NCI-H1694 treated with DMSO at 0.1 percent for 48 hours (cell line): ENCODE measurements at regions not wholly inside any gene's neighbourhood (a gene's known extent, or its start where the extent isn't known, plus 50 kb on each side); places are given as distances from the start of the nearest gene placed in this dataset.
A peak's percentile ranks its signal among the peaks of the same experiment; 100 is the strongest.

Source experiments
- DNase-seq: peaks from one replicate; lab custom pipeline; 2025; lab: John Stamatoyannopoulos, UW

GRCh38 chr2:223701761-223702160 is 99.6 kb upstream of the SCG2 start:
- DNase-seq = no peak

GRCh38 chr2:223700221-223700620 is 98.1 kb upstream of the SCG2 start:
- no peak for DNase-seq

GRCh38 chr2:223697892-223698645 is 95.9 kb upstream of the SCG2 start:
- DNase-seq = no peak

- no peak for DNase-seq
Observed at GRCh38 chr2:223697316-223697891, 95.2 kb upstream of the SCG2 start.

GRCh38 chr2:223696719-223697118 is 94.6 kb upstream of the SCG2 start:
- DNase-seq = no peak

- DNase-seq = peak; percentile 51
Observed at GRCh38 chr2:223692191-223692947, 90.2 kb upstream of the SCG2 start.

- DNase-seq = peak; percentile 89
Observed at GRCh38 chr2:223688094-223688835, 86.1 kb upstream of the SCG2 start.

GRCh38 chr2:223681125-223681524 is 79.0 kb upstream of the SCG2 start:
- no peak for DNase-seq

GRCh38 chr2:223674998-223675609 is 72.9 kb upstream of the SCG2 start:
- no peak for DNase-seq

- DNase-seq = no peak
Observed at GRCh38 chr2:223669453-223670225, 67.5 kb upstream of the SCG2 start.

- DNase-seq = no peak
Observed at GRCh38 chr2:223668302-223668998, 66.3 kb upstream of the SCG2 start.

- no peak for DNase-seq
Observed at GRCh38 chr2:223654384-223654915, 52.3 kb upstream of the SCG2 start.

- no peak for DNase-seq
Observed at GRCh38 chr2:223652902-223653301, 50.7 kb upstream of the SCG2 start.

GRCh38 chr2:223652122-223652521 is 50.0 kb upstream of the SCG2 start:
- DNase-seq = no peak
